NCI-H187 (cell line): ENCODE measurements at regions not wholly inside any gene's neighbourhood (a gene's known extent, or its start where the extent isn't known, plus 50 kb on each side); places are given as distances from the start of the nearest gene placed in this dataset.

Source experiments
- DNase-seq, 2 experiments: peaks; one replicate each; lab custom pipeline; 2025; lab: John Stamatoyannopoulos, UW

DNA sequence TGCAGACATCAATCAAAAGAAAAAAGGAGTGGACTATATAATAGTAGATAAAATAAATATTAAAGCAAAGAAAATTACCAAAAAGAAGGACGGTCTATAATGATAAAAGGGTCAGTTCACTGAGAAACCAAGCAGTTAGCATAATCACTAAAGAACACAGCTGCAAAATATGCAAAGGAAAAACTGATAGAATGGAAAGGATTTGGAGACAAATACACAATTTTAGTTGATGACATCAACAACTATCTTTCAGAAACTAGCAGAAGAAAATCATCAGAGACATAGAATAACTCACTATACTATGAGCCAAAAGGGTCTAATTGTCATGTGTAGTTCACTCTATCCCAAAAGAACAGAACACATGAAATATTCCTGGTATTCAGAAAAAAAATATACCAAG is 316.4 kb upstream of the IGFBP3 start:
- DNase-seq, result no peak

DNA sequence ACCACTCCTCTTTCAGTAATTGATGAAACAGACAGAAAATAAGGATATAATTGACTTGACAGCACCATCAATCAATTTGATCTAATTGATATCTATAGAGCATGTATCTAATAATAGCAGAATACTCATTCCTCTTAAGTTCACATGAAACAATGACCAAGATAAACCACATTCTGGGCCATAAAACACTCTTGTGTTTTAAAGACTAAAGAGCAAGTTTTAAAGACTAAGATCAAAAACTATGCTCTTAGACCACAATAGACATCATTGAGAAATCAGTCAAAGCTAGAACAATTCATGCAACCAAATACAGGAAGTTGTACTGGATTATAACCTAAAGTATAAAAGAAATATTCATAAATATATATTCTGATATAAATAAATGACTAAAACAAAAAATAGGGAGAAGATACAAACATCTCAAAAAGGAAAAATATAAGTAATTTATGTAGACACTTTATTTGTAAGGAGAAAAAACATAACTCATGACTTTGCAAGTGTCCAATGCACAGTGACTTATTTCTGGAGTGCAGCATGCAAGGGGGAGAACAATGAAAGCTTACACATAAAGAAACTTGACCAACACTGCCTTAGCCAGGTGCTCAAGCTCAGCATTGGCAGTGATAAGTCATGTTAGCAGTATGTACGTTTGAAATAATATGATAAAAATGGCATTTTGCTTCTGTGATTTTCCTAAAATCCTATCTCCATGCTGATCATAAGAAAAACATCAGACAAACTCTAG is 312.7 kb upstream of the IGFBP3 start:
- no peak for DNase-seq

DNA sequence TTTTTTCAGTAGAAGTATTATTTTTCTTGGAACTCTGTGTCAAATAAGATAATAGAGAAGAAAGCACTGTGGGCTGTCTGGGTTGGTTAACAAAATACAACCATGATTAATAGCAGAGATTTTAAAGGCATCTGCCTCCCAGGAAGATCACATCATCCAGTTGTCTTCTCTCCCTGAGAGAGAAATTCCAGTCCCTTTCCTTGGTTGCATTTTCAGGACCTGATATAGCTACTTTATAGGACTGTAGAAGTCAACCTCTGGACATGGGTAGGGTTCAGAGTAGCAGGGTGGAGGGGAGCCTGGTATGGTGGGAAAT is 309.9 kb upstream of the IGFBP3 start:
- no peak for DNase-seq

DNA sequence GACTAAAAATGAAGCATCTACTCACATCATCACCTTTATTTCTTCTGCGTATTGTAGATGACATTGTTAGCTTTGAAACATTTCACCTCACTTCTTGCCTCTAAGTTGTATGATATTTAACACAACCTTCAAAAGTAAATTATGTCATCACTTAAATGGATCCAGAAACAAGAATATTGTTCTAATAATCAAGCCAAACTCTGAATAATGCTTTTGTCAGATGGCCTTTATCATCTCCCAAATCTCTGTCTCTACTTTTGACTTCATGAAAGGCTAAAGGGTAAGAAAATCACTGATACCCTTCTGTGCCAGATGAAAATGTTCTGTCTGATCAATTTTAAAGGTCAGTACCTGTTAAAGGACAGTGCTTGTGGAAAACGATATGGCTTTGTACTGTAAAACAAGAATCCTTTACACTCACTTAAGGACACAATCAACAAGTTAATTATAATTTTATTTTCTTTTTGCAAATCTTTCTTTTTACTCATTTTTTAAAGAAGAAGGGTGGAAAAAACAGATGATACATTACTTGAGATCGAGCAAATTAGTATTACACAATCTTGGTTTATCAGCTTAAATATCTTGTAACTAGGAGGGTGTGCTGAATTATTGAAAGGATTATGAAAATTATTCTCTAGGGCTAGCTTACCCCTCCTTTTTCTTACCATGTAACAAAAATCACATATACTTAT is 309.4 kb upstream of the IGFBP3 start:
- no peak for DNase-seq

DNA sequence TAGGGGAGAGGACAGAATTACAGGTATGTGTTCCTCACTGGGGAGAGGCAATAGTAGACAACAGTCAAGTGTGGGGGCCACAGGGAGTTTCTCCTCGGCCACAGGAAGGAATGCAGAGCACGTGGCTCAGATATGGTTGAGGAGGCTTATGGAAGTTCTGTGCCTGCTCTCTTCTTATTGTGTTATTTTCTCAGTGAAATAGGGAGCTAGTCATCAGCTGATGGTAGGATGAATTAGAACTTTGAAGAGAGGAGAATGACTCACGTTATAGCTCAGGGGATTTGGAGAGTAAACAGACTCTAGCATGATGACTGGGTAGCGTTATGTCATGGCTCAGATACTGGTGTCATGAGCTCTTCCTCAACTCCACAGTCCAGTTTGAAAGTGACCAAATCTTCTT is 308.3 kb upstream of the IGFBP3 start:
- DNase-seq, result no peak

DNA sequence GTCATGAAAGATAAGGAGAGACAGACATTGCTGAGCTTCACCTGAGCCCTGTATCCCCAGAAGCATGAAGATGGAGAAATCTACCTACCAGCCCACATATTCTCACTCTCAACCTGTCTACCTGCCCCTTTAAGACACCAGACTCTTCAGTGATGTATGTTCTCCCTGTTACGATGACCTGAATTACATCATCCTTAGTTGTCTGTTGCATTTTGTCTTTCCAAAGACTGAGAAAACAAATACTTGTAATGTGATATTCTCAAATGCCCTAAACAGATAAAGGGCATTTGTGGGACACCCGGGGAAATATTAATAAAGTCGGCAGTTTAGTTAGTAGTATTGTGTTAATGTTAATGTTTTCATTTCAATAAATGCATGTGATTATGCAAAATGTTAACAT is 305.8 kb upstream of the IGFBP3 start:
- no peak for DNase-seq

DNA sequence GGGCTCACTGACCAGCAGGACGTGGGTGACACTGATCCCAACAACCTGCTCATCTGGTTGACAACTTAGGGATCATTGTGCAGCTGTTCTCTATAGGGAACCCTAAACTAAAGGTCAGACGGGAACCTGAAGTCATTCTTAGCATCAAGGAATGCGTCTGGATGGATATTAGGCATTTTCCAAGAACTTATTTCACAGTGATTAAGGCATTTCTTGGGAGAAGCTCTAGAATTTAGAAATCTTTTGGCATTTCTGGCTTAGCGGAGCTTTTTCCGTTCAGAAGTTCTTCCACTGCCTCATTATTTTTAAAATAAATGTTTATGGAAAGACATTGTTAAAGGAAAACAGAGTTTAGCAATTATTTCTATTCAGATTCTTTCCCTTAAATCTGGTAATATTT is 303.3 kb upstream of the IGFBP3 start:
- no peak for DNase-seq

DNA sequence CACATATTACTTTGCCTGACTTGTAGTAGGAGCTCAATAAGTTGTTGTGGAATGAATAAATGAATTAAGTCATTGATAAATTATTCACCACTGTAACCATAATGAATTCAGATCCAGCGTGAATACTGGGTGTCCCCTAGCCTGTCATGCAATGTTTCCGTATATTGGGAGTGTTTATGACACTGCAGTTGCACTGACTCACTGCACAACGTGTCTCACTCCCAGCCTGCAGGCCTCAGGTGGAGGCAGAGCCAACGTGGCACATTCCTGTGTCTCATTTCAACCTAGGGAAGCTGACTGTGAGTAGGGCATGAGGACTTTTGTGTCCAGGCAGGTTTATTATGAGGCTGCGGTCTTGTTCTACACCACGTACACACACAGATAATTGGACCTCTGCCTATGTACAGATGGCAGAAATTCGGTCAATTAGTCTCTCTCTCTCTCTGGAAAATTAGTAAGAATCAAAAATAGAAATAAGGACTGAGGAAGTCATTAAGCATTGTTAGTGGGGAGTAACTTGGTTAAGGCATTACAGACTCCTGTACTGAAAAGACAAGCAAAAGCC is 299.1 kb upstream of the IGFBP3 start:
- DNase-seq, result no peak

DNA sequence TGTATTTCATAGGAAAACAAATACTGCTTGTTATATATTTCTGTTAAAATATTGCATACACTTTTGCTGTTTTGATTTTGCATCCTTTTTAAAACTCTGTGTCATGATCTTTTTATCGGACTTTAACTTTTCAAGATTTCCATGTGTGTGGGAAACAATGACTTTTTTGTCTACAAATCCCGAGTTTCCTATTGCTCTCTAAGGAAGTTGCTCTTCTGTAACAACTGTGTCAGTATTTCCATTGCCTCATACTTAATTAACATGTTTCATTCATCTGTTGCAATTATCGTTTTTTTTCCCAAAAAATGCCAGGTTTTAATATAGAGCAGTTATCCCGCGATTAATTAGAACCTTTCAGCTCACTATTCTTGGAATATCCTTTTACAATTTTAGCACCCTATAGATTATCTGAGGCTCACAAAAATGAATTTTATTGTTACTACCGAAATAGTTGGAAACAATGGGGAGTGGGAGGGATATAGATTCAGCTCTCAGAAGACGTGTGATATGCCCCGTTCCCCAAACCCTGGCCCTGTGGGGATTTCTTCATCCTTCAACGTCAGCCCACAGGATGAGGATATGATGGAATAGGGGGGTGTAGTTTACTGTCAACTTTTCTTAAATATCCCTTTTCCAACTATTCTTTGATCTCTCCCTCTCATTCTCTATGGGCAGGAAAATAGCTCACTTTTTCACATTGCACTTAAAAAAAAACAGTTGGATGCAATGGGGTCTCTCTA is 297.6 kb upstream of the IGFBP3 start:
- DNase-seq, result no peak

DNA sequence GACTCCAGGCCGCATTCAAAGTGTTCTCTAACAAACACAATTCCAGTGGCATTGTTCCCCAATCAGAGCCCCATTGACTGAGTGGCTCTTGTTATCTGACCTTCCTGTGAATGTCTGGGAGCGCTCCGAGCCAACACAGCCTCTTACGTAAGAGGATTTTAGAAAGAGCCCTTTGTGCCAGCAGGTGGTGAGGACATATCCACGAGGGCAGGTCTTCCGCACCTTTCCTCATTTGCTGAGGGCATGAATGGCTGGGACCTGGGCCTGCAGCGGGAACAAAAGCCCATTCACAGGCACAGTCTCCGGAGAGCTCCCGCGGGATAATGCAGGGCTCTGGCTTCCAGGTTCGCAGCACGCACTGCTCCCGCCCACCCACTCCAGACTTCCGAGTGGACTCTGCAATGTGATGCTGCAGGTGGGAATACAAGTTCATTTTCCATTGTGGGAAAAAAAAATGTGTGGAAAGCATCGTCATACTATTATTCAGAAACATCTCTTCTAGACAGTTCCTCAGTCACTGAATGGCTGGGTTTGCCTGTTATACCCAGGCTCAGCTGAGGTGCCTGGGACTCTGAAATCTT is 295.0 kb upstream of the IGFBP3 start:
- DNase-seq, result no peak

DNA sequence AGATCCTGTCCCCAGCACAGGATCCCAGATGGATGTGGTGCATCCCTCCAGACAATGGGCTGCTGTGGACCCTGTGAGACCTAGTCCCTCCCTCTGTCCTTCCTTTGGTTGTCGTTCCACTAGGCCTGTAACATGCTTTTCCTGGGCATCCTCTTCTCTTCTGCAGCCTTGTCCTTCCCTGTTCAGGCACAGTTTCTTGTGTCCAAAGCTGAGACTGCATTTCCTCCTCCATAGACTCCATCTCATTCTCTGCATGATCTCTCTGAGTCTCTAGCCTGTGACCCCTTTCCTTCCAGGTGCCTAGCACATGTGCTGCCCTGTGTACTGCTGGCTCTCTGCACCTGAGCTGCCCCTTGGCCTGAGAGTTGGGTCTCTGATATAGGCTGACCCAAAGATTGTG is 293.5 kb upstream of the IGFBP3 start:
- no peak for DNase-seq

DNA sequence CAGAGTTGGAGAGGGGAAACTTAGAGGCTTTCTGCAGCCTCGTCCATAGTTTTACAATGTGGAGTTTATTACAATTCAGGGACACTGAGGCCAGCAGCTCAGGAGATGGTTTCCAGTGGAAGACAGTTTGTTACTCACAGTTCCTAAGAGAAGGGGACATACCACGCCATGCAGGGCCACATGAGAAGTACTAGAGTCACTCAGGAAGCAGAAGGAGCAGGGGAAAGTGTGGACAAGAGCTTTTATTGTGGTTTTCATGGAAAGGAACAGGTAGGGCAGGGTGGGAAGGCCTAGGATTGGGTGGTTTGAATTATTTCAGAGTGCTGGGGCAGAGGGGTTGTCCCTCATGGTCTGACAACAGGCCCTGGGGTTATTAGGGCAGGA is 292.1 kb upstream of the IGFBP3 start:
- no peak for DNase-seq

DNA sequence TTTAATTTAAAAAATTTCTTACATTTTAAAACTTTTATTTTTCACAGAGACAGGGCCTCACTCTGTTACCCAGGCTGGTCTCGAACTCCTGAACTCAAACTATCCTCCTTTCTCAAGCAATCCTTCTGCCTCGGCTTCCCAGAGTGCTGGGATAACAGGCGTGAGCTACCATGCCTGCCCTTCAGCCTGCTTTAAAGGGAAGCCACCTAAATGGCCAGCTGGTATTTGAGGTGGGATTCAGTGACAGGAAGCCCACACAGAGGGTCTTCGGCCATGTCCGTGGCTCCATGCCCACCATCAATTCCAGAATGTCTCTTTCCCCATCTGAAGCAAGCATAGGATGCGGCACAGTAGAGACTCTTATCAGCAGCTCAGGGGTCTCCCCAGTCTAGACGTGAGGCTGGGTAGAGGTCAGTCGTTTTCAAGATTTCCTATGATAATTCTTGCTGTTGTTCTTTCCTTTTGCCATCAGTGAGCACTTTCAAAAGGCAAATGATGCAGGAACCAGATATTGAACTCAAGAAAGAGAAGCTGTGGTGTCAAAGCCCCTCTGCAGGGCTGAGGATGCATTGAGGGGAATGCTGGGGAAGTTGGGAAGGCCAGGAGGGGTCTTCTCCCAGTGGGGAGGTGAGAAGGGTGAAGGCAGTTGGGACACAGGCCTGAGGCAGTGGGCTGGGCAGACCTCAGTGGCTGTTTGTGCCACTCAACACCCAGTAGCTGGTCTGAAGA is 291.5 kb upstream of the IGFBP3 start:
- no peak for DNase-seq

DNA sequence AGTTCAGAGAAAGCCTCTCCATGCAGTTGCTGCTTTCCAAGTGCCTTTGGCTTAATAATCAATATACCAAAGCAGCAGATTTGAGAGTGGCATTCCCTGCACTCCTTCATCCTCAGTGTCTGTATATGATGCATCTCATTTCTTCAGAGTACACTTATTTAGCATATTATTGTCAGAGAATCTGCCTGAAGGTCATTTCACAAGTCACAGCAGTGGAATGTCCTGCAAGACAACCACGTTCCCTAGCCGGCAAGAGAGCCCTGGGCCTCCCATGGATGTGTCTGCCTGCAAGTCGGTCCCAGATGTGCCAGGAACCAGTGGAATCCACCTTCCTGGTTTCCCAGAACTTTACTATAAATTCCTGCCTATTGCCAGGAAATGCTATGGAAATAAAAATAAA is 289.4 kb upstream of the IGFBP3 start:
- no peak for DNase-seq

DNA sequence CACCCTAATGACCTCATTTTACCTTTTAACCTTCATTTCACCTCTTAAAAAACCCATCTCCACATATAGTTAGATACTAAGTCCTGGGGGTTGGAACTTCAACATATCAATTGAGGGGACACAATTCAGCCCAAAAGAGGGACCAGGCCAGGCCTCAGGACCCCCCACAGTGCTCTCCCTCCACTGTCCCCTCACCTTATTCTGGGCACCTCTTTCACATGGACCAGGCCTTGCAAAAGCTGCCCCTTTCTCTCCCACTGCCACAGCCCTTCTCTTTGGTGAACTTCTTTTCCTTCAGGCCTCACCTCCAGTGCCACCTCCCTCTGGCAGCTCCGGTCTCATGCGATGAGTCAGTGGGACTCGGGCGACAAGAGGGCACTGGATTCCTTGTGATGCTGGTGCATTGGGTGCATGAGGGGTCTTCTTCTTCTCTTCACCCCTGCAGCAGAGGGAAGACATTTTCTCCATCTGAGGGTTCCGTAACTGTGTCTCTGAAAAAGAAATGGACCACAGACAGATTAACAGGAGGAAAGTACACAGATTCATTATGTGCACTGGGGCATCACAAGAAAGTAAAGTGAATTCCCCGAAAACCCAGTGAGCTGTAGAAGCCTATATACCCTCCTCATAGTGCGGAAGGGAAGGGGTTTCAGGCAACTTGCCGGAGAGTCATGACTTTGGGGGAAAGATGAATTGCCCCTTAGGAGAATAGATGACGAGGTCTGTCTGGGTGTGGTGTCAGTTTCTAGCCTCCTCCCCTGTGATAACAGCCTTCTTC is 288.7 kb upstream of the IGFBP3 start:
- DNase-seq, result no peak

DNA sequence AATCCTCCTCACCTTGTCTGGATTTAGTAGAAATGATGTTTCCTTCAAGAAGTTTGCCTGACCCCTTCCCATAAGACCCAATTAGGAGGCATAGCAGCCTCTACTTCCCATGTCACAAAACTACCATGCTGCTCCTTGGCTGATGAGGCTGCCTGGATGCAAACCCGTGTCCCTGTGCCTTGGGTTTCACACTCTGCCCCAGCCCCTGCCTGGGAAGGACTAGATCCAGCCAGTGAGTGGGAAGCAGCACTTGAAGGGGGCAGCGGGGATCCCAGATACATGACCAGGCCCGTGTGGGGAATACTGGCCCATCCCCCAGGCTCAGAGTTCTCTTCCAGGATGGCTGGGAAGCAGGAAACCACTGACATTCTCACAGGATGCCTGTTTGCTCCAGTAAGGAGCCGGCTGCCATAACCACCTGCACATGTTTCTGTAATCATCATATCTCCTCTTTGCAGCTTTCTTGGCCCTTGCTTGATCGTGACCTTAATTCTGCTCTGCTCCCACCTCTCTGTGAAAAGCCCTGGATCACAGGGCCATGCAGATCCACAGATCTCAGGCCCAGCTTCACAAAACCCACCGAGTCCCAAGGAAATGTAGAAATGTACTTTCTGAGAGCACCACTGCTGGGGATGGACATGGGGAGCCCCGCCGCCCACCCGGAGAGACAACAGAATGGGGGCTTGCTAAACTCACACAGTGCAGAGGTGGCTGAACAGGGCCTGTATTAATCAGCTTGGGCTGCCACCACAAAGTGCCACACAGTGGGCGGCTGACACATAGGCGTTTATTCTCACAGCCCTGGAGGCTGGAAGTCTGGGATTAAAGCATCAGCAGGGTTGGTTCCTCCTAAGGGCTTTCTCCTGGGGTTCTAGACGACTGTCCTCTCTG is 287.8 kb upstream of the IGFBP3 start:
- no peak for DNase-seq

DNA sequence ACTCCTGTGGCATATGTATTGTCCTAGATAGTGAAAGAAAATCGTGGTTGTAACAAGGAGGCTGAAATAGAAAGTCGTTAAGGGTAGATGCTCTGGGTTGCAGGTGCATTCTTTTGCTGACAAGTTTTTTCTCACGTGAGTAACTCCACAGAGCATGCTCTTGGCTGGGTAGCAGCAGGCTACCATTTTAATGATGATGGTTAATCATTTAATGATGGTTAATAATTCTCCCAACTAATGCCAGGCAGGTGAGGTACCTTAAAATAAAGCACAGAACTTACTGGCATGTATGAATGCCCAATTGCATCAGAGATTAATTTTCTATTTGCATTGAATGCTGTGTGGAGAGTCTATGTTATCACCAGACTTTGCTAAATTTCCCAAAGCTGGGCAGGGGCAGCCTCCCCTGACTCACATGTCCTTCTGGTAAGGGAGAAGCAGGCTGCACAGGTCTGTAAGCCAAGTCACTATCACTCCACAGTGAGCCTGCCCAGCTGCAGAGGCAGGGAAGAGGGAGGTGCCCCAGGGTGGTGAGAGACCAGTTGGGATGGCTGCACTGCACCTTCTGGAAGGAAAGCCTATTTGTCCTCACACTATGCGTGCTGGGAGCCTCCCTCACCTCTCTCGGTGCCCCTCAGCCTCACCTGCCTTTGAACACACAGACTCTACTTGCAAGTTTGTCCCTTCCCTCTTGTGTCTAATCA is 287.0 kb upstream of the IGFBP3 start:
- DNase-seq, result no peak

DNA sequence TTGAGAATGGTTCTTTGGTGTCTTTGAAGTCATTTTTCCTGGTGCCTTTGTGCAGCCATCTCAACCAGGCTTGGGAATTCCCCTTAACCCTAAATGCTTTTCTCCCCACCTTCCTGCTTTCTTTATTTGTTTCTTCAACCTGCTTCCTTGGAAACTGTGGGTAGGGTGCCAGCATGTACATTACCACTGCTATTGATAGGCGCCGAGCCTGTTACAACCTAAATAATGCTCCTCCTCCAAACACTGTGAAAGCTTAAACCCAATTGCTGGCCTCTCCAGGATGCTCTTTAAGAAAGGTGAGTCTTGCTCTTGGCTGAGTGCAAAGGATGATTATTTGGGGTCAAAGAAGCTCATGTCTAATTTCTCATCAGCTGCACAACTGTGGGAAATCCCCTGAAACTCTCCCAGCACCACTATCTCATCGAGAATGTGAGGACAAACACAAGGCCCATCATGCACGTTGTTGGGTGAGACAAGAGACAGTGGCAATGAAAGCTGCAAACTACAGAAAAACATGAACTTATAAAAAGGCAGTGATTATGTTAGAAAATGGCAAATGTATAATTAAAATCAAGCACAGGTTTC is 285.5 kb upstream of the IGFBP3 start:
- DNase-seq, result no peak

DNA sequence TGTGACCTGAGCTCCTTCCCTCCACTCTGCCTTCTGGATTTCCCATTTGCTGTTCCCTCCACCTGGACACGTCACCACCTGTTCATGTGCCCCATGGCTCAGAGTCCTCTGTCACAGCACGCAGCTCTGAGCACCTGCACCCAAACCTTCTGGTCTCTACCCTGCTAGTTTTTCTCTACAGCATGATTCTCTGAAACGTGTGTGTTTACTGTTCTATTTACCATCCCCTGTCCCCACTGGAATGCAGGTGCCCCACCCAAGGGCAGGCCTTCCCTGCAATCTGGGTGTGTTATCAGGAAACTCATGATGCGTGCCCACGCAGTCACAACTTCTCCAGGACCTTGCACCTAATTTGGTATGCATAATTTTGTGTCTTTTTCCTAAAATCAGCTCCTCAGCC is 284.4 kb upstream of the IGFBP3 start:
- DNase-seq, result no peak
